ENCODE measurements at regions not wholly inside any gene's neighbourhood (a gene's known extent, or its start where the extent isn't known, plus 50 kb on each side); places are given as distances from the start of the nearest gene placed in this dataset.

GRCh38 chr20:37643400-37643799 lies 50.4 kb upstream of the CTNNBL1 start:
- no peak for DNase-seq (ENCODE audit: low spot score)
- Mint-ChIP-seq H3K9me3 (ENCODE audit: low read depth) (no peaks in the 10 kb centered on the region), H3K27ac (ENCODE audit: unreplicated experiment) (no peak overlapping the region), H3K4me3 (ENCODE audit: unreplicated experiment) (no peak overlapping the region), H3K36me3 (ENCODE audit: low read depth) (no peaks in the 10 kb centered on the region), H3K4me1 (ENCODE audit: low read depth) (no peaks in the 10 kb centered on the region), H3K27me3 (ENCODE audit: low read depth) (peaks cover 60% of the 10 kb centered on the region)
- no peak for TF ChIP-seq CTCF (IDR thresholded peaks at IDR 0.05)

GRCh38 chr20:37642246-37642645 lies 51.6 kb upstream of the CTNNBL1 start:
- DNase-seq (ENCODE audit: low spot score), result no peak
- TF ChIP-seq CTCF (IDR thresholded peaks at IDR 0.05), result no peak
- no peaks in the 10 kb centered on the region for H3K36me3 Mint-ChIP-seq (ENCODE audit: low read depth)
- H3K27ac Mint-ChIP-seq (ENCODE audit: unreplicated experiment), result no peak overlapping the region
- H3K4me3 Mint-ChIP-seq (ENCODE audit: unreplicated experiment), result no peak overlapping the region
- peaks cover 57% of the 10 kb centered on the region for H3K27me3 Mint-ChIP-seq (ENCODE audit: low read depth)
- no peaks in the 10 kb centered on the region for H3K9me3 Mint-ChIP-seq (ENCODE audit: low read depth)
- no peaks in the 10 kb centered on the region for H3K4me1 Mint-ChIP-seq (ENCODE audit: low read depth)

GRCh38 chr20:37640600-37641561 lies 52.9 kb upstream of the CTNNBL1 start:
- no peak overlapping the region for H3K4me3 Mint-ChIP-seq (ENCODE audit: unreplicated experiment)
- H3K9me3 Mint-ChIP-seq (ENCODE audit: low read depth), result peaks cover 3% of the 10 kb centered on the region
- H3K27me3 Mint-ChIP-seq (ENCODE audit: low read depth), result peaks cover 60% of the 10 kb centered on the region
- no peaks in the 10 kb centered on the region for H3K36me3 Mint-ChIP-seq (ENCODE audit: low read depth)
- TF ChIP-seq CTCF (IDR thresholded peaks at IDR 0.05), result no peak
- H3K4me1 Mint-ChIP-seq (ENCODE audit: low read depth), result no peaks in the 10 kb centered on the region
- DNase-seq (ENCODE audit: low spot score), result no peak
- H3K27ac Mint-ChIP-seq (ENCODE audit: unreplicated experiment), result no peak overlapping the region

DNA sequence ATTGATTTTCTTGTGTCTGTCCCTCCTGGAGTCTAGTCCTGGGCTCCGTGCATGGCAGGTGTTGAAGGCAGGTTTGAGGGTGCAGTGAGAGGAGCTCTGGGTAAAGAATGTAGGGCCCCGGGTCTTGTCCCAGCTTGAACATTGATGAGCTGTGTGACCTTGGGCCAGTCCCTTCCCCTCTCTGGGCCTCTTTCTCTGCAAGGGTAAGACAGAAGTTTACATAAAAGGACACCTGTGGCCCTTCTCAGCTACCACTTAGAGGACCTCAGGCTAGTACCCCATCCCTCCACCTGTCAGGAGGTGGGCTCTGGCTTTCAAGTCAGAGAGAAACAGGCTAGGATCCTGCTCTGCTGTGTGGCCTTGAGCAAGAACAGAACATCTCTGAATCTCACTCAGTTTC lies 55.3 kb upstream of the CTNNBL1 start:
- Mint-ChIP-seq H3K4me1 (ENCODE audit: low read depth) (no peaks in the 10 kb centered on the region), H3K27me3 (ENCODE audit: low read depth) (peaks cover 50% of the 10 kb centered on the region), H3K9me3 (ENCODE audit: low read depth) (peaks cover 8% of the 10 kb centered on the region), H3K4me3 (ENCODE audit: unreplicated experiment) (no peak overlapping the region), H3K36me3 (ENCODE audit: low read depth) (no peaks in the 10 kb centered on the region), H3K27ac (ENCODE audit: unreplicated experiment) (no peak overlapping the region)
- no peak for DNase-seq (ENCODE audit: low spot score)
- TF ChIP-seq CTCF (IDR thresholded peaks at IDR 0.05), result no peak

GRCh38 chr20:37636977-37637376 lies 56.9 kb upstream of the CTNNBL1 start:
- peaks cover 48% of the 10 kb centered on the region for H3K27me3 Mint-ChIP-seq (ENCODE audit: low read depth)
- H3K4me3 Mint-ChIP-seq (ENCODE audit: unreplicated experiment), result no peak overlapping the region
- H3K27ac Mint-ChIP-seq (ENCODE audit: unreplicated experiment), result no peak overlapping the region
- peaks cover 8% of the 10 kb centered on the region for H3K9me3 Mint-ChIP-seq (ENCODE audit: low read depth)
- no peaks in the 10 kb centered on the region for H3K36me3 Mint-ChIP-seq (ENCODE audit: low read depth)
- no peaks in the 10 kb centered on the region for H3K4me1 Mint-ChIP-seq (ENCODE audit: low read depth)
- TF ChIP-seq CTCF (IDR thresholded peaks at IDR 0.05), result no peak
- DNase-seq (ENCODE audit: low spot score), result no peak
